ENCODE measurements at regions not wholly inside any gene's neighbourhood (a gene's known extent, or its start where the extent isn't known, plus 50 kb on each side); places are given as distances from the start of the nearest gene placed in this dataset.

- H4K8ac ChIP-seq (ENCODE audit: extremely low read depth, insufficient read depth, low read length), result no peak overlapping the region
- H2BK5ac ChIP-seq (ENCODE audit: low read depth, low read length), result no peak overlapping the region
- WGBS, 2 experiments (ENCODE audit: extremely low coverage in 1 of 2, insufficient coverage in 1 of 2, insufficient read length in 1 of 2, insufficient replicate concordance in 2 of 2, low coverage in 1 of 2, low lambda C conversion rate in 2 of 2, missing lambda C conversion rate in 1 of 2), result 90% methylated on average over 1 of the region's 1 CpG; no CpG with 5 or more reads in 1 of the 2 experiments
- POLR2A ChIA-PET (ENCODE audit: partially characterized antibody), result no interaction called here
- no peak overlapping the region; the same call in 1 of the 2 replicates for H2BK12ac ChIP-seq (ENCODE audit: low read depth, low read length)
- H4K5ac ChIP-seq (ENCODE audit: insufficient read length, low read depth, low read length), result no peak overlapping the region
- H3K23ac ChIP-seq (ENCODE audit: insufficient read length), result no peak overlapping the region
- no peak overlapping the region for H3K4me2 ChIP-seq (ENCODE audit: insufficient read depth in 1 of 2, low read depth in 2 of 2, low read length in 2 of 2)
- H4K20me1 ChIP-seq (replicated peaks in 1 of 2; ENCODE audit: control insufficient read depth in 1 of 2, insufficient read depth in 2 of 2, low read length in 2 of 2), result no peaks in the 10 kb centered on the region
- no peak for DNase-seq (ENCODE audit: low read depth in 1 of 2, low spot score in 2 of 2)
- no peak overlapping the region for H2AK5ac ChIP-seq (ENCODE audit: low read depth, low read length)
- CTCF ChIA-PET (ENCODE audit: partially characterized antibody), result interaction anchor here (0.6 to 0.8 kb wide), 2 partner anchors 25 to 32 kb away, joined by 3 read pairs; no protein-coding TSS in a partner anchor
- TF ChIP-seq HDAC6 (IDR thresholded peaks at IDR 0.05; ENCODE audit: low read depth, low read length), result no peak
- TF ChIP-seq CREB1 (IDR thresholded peaks at IDR 0.05), result no peak
- no peak for TF ChIP-seq BCL11A (IDR thresholded peaks at IDR 0.05; ENCODE audit: low read depth in 2 of 2, low read length in 2 of 2)
- TF ChIP-seq RAD21 (IDR thresholded peaks at IDR 0.05 in 1 of 2, conservative IDR thresholded peaks at IDR 0.05 in 1 of 2; ENCODE audit: low read depth in 2 of 2, low read length in 2 of 2), result no peak
- TF ChIP-seq CBX8 (IDR thresholded peaks at IDR 0.05; ENCODE audit: borderline replicate concordance, low read depth, low read length), result no peak
- no peak for TF ChIP-seq RNF2 (IDR thresholded peaks at IDR 0.05; ENCODE audit: borderline replicate concordance, low read depth, low read length, missing control alignments, poor library complexity, severe bottlenecking)
- TF ChIP-seq POLR2AphosphoS5 (IDR thresholded peaks at IDR 0.05; ENCODE audit: low read depth, low read length), result no peak
- H4K91ac ChIP-seq (replicated peaks; ENCODE audit: insufficient read length, low read length), result no peak overlapping the region
- no peak overlapping the region for H3K4me3 ChIP-seq (ENCODE audit: extremely low read depth in 1 of 4, insufficient read depth in 2 of 4, low read depth in 3 of 4, low read length in 4 of 4)
- H3K56ac ChIP-seq (replicated peaks; ENCODE audit: insufficient read length, low read depth, low read length), result no peak overlapping the region
- H3K36me3 ChIP-seq (ENCODE audit: control insufficient read depth in 2 of 4, insufficient read depth in 4 of 4, low read length in 3 of 4), result no peaks in the 10 kb centered on the region
- H2BK120ac ChIP-seq (replicated peaks; ENCODE audit: low read depth, low read length), result no peak overlapping the region
- H3K23me2 ChIP-seq (ENCODE audit: low read depth, low read length), result no peaks in the 10 kb centered on the region; the same call in 1 of the 2 replicates
- no peak overlapping the region for H3K9ac ChIP-seq (replicated peaks in 1 of 4; ENCODE audit: extremely low read depth in 1 of 4, low read depth in 3 of 4, low read length in 3 of 4)
- no peak overlapping the region for H3K4ac ChIP-seq (replicated peaks; ENCODE audit: insufficient read length, low read depth, low read length)
- H3K4me1 ChIP-seq (replicated peaks in 1 of 4; ENCODE audit: control insufficient read depth in 3 of 4, insufficient read depth in 4 of 4, low read length in 3 of 4), result peaks cover 0 to 5% (median 3%) of the 10 kb centered on the region in 4 experiments; a peak in 2 of 7 replicates
- no peak overlapping the region for H2BK20ac ChIP-seq (ENCODE audit: low read length)
- H3K79me1 ChIP-seq (ENCODE audit: low read depth, low read length), result no peaks in the 10 kb centered on the region
- H3K18ac ChIP-seq (ENCODE audit: extremely low read depth, low read length), result no peak overlapping the region
- no peak overlapping the region for H3K14ac ChIP-seq (ENCODE audit: insufficient read length)
- peaks cover 0 to 3% (median 0%) of the 10 kb centered on the region in 4 experiments; a peak in 1 of 7 replicates for H3K27me3 ChIP-seq (replicated peaks in 1 of 4; ENCODE audit: control insufficient read depth in 3 of 4, extremely low read depth in 1 of 4, insufficient read depth in 3 of 4, low read length in 3 of 4)
- no peaks in the 10 kb centered on the region for H3K79me2 ChIP-seq (ENCODE audit: control insufficient read depth in 1 of 2, insufficient read depth in 2 of 2, low read length in 2 of 2)
- no peak overlapping the region for H2AFZ ChIP-seq (ENCODE audit: low read length)
- H3K9me3 ChIP-seq (ENCODE audit: insufficient read depth in 2 of 2, low read depth in 1 of 2, low read length in 1 of 2), result no peaks in the 10 kb centered on the region
- no peak for FAIRE-seq
- H3K27ac ChIP-seq (ENCODE audit: low read depth, low read length), result no peak overlapping the region
- H2BK15ac ChIP-seq (ENCODE audit: low read length), result no peak overlapping the region
These were observed 407.0 kb downstream of the MIAT start for GRCh38 chr22:27064386-27064785.

All from H1 (cell line).